Bone marrow (tissue), 2 donors: ENCODE measurements at regions not wholly inside any gene's neighbourhood (a gene's known extent, or its start where the extent isn't known, plus 50 kb on each side); places are given as distances from the start of the nearest gene placed in this dataset.
"Not testable (repeated sequence)": the region's sequence is repeated elsewhere in the genome, so short reads cannot be mapped to it uniquely, and the experiment has no call there.

Source experiments
- DNase-seq, 2 donors: peaks; one replicate each; lab custom pipeline; 2025; lab: John Stamatoyannopoulos, UW

DNA sequence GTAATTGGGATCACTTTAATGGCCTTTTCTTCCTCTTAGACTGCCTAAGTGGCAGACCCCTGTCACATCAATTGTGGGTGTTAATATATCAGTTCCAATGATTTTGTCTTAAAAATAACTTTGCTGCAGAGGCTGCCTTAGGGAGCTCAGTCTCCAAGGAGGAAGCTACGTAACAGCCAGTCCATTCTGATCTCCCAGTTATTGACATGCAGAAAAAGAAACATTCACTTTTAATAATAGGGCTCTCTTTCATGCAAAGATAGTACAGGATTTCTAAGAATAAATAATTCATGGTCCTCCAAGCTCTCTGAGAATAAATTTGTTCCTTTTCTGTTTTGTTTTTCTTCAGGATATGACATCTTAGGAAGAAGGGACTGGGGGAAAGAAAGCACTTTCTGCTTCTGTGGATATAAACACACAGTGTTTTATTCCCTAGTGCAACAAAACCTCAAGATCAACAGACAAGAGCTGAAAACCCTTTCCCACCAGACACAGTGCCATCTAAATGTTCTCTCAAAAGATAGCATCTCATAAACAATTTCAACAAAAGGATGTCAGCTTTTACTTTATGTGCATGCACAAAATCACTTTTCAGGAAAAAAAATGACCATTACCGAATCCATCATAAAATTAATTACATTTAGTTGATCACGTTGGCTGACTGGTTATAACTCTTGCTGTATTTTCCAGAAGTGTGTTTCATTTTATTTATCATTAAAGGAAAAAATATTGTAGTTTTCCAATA is 372.4 kb upstream of the SLC7A11 start:
- no peak for DNase-seq

DNA sequence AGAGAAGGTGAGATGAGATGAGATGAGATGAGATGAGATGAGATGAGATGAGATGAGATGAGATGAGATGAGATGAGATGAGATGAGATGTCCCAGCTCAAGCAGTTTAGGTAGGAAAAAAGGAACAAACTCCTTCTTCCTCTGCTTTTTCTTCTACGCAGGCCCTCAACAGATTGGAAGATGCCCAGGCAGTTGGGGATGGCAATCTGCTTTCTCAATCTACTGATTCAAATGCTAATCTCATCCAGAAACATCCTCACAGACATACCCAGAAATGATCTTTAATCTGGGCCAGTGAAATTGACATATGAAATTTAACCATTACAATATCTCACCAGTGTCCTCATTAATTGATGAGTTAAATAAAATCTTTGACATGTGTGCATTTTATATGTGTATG is 370.3 kb upstream of the SLC7A11 start:
- no peak for DNase-seq

DNA sequence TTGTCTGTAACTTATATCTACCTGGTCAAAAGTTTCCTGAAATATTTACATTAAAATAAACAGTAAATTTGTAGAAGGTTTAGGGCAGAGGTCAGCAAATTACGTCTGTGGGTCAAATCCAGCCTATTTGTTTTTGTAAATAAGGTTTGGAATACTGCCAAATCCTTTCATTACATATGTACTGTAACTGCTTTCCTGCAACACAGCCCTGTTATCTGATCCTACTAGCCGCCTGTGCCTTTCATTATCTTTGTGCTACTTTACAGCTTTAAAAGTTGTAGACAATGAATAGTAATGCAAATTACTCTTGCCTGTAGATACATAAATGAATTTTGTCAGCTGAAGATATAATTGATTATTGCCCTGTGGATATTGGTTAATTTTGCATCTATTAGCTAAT is 369.6 kb upstream of the SLC7A11 start:
- DNase-seq = no peak

DNA sequence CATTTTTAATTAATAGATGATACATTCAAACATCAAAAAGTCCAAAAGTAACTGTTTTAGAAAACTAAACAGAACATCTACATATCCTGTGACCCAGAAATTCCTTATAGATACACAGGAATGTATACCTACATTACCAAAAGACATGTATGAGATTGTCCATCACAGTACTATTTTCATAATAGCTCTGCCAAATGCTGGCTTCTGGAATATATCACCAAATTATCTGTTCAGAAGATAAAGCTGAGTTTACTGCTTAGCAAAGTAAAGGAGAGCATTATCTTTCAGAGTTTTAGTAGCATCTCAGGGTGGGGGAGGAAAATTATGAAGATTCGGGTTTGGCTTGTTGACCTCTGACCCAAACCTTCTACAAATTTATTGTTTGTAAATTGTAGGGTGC is 368.9 kb upstream of the SLC7A11 start:
- no peak for DNase-seq

DNA sequence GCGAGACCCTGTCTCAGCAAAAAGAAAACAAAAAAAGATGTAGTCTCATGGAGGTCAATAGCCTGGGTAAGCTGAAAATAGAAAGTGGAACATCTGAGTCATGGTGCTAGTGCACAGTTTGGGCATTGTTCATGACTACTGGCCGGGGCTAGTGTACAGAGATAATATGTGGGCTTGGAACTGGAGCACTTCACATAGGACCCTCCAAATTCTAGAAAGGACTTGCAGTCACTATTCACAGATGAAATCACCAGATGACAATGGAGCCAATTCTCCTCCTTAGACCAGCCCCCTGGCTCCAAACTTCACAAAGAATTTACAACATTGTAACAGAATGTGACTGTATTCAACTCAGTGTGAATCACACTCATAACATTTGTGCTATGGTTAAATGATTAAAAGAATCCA is 367.8 kb upstream of the SLC7A11 start:
- DNase-seq = no peak

DNA sequence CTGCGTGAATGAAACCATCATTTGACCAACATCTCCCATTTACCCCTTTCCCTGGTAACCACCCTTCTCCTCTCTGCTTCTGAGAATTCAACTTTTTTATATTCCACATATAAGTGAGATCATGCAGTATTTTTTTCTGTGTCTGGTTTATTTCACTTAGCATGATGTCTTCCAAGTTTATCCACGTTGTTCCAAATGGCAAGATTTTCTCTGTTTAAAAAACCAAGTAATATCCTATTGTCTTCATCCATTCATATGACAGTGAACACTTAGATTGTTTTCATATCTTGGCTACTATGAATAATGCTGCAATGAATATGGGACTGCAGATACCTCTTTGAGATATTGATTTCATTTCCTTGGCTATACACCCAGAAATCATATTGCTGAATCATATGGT is 362.4 kb upstream of the SLC7A11 start:
- DNase-seq = no peak

DNA sequence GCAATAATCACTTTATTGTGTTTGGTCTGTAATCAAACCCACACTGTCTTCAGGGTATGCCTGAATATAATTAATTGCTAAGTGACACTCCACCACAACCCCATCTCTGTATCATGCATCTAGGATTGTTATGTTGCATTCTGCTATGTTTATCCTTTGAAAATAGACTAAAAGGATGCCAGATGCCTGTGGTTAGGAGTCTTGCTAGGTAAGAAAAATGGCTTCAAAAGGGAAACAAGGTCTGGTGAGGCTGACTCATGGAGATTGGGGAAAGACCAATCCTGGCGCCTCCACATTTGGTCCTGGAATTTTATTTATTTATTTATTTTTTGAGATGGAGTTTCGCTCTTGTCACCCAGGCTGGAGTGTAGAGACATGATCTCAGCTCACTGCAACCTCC is 360.5 kb upstream of the SLC7A11 start:
- no peak for DNase-seq

DNA sequence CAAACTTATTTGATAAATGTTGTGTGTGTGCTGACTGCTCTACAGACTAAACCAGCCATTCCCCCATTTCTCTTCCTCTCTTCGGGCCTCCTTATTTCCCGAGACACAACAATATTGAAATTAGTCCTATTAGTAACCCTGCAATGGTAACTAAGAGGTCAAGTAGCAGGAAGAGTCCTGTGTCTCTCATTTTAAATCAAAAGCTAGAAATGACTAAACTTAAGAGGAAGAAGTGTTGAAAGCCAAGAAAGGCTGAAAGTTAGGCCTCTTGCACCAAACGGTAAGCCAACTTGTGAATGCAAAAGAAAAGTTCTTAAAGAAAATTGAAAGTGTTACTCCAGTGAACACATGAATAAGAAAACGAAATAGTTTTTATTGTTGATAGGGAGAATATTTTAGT is 357.8 kb upstream of the SLC7A11 start:
- no peak for DNase-seq

DNA sequence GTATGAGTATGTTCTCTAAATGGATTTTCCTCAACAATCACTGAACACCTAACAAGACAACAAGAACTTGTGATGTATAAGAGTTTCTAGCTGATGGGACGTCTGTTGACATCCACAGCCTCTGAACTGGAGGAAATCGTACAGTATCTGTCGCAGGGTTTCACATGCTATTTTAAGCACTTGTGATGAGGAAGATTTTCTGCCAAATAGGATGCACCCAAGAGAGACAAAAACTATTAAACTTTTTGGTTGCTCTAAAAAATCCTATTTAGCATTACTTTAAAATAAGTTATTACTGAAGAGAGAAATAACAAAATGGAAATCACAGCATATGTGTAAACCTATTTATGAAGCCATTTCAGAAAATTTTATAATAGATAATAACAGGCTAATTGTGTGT is 356.1 kb upstream of the SLC7A11 start:
- no peak for DNase-seq

DNA sequence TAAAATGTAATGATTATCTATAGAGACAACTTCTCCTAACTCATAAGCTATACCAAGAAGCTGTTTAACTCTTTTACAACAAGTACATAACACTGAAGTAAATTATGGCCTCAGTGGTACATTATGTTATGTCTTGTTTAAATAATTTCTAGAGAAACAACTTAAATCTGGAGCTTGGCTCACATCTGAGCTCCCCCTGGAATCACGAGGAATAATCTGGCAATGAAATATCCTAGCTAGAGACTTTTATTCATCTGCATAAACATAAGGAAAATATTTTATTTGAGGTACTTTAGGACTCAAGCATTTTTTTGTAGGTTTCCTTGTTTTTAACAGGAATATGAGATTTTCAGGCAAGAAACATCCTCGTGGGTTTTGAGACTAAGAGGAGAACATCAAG is 354.7 kb upstream of the SLC7A11 start:
- no peak for DNase-seq

DNA sequence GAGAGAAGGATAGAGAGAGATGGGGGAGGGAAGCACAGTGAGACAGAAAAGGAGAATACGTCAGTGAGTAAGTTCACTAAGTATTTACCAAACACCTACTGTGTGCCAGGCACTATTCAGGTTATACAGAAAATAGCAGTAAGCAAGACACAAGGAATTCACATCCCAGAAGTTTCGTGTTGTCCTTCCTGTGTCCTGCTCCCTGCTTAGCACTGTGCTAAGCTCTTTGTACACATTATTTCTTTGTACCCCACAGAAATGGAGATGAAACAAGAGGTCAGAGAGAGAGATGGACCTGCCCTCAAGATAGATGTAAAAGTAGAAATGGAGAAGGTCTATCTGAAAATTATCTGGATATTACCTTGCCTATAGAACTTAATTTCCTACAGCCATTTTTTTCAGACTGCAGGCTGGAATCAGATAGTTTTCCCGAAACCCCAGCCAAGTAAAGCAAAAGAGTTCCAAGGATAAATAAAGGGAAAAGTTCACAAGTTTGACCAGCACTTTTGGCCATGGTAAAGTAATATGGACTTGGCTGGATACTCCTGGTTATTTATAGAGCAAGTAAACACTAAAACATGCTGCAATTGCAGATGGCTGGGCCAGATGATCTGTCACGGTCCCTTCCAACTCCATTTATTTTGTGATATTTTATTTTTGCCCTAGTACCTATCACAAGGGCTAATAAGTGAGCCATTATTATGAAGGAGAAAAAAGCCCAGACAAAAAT is 353.7 kb upstream of the SLC7A11 start:
- no peak for DNase-seq

DNA sequence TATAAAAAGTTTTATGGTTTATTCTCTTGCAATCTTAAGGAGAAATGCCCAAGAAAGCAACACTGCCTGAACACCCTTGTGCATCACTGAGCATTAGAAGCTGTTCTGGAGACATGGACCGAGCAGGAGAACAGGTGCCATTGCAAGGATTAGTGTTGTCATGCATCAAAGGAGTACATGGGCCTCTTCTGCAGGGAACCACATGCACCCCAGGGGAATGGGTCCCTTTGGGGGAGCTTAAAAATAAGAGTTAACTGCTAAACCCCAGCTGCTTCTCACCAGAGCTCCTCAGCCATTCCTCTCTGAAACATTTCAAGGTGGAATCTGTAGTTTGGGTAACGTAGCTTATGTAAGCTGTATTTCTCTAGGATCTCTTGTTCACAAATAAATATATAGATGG is 353.0 kb upstream of the SLC7A11 start:
- no peak for DNase-seq

DNA sequence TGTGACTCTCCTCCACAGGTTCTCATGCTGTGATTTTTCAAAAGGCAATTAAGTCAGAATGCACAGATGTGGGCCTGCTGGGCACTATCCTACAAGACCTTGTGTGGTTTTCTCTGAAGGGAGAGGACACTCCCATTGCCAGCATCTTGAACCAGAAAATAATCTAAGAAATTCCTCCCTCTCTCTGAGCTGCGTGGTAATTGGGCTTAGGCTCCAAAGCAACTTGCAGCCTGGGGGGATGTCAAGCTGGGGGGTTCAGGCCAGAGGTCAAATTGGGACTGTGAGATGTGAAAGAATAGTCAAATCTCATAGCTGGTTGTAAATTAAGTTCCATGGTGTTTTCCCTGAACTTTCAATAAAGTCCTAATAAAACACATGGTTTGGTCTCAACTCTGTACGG is 350.6 kb upstream of the SLC7A11 start:
- no peak for DNase-seq

DNA sequence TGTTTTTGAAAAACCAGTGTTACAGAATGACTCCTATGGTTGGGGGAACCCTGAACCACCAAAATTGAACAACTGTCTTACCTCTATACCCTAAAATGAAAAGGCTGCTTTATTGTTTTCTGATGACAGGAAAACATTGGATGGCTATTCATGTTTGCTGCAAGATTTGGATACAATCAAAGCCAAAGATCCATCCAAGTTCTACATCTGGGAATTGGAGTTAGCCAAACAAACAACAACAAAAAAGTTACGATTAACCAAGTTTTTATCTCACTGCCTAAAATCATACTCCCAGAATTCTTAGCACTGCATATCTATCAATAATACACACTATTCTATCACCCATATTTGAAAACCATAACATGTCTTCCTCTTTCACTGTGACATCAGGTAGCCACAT is 349.7 kb upstream of the SLC7A11 start:
- DNase-seq = no peak

DNA sequence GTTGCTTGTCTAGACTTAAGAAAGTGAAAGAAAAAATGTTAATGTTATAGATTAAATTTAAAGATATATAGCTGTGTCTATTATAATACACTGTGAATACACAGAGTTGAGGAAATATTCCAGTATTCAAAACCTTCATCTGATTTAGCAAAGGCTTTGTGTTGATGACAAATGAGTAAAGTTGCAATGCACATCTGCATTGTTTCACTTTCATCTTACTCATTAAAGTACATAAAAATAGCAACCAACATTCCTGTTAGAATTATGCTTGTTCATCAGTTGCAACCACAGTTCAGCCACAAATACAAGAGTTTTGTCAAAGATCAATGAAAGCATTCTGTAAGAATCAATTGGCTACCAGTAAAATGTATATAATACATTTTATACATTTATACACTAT is 346.4 kb upstream of the SLC7A11 start:
- DNase-seq = no peak

DNA sequence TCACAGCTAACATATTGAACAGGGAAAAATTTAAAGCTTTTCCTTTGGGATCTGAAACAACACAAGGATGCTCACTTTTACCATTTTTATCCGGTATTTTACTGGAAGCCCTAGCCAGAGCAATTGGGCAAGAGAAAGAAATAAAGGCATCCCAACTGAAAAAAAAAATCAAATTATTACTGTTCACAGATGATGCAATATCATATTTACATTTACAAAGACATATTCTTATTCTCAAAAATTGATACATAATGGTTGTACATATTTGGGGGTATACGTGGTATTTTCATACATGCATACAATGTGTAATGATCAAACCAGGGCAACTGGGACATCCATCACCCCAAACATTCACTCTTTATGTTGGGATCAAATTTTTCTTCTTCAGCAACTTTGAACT is 337.0 kb upstream of the SLC7A11 start:
- DNase-seq = no peak

DNA sequence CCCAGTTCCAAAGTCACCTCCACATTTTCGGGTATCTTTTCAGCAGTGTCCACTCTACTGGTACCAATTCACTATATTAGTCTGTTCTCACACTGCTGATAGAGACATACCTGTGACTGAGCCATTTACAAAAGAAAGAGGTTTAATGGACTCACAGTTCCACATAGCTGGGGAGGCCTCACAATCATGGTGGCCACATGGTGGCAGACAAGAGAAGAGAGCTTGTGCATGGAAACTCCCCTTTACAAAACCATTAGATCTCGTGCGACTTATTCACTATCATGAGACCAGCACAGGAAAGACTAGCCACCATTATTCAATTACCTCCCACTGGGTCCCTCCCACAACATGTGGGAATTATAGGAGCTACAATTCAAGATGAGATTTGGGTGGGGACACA is 335.7 kb upstream of the SLC7A11 start:
- DNase-seq = not testable (repeated sequence)

DNA sequence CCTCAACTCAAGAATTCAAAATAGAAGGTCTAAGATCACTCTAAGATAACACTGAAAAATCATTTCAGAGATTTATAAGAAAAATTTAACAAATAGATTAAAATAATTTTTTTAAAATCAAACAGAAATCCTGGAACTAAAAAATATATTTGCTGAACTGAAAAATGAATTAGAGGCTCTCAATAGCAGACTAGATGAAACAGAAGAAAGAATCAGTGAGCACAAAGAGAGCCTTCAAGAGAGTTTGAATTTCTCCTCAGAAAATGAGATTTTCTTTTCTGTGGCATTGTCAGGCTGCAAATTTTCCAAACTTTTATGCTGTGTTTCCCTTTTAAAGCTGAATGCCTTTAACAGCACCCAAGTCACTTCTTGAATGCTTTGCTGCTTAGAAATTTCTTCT is 335.0 kb upstream of the SLC7A11 start:
- DNase-seq = no peak

DNA sequence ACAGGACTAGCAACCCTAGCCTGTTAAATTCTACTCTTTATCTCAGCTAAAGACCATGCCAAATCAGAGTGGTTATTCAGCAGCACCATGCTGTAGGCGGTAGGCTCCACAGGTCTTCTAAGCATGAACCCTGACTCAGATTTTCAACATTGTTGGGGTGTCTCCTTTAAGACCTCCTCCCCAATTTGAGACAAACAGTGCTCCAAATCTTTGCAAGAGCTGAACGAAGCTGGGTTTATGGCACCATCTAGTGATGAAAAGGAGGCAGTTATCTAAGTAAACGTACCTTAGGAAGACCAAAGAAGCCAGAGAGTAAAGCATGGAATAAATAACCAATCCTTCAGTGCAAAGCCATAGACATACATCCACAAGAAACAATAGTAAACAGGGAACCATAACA is 334.5 kb upstream of the SLC7A11 start:
- DNase-seq = no peak

DNA sequence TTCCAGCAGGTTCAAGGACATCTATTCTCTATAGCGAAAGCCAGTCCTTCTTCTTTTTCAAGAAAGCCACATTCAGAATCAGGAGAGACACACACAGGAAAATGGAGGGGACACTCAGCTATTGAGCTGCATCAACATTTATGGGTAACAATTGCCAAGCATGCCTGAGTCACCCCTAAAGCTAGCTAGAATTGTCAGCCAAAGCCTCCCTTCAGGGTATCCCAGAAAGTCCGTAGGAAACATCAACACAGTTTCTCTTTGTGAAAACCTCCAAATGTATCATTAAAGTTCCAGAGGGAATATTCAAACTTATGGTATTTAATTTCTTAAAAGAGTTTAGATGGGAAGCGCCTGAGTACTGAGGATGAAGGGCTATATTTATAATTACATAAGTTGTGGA is 331.1 kb upstream of the SLC7A11 start:
- no peak for DNase-seq

DNA sequence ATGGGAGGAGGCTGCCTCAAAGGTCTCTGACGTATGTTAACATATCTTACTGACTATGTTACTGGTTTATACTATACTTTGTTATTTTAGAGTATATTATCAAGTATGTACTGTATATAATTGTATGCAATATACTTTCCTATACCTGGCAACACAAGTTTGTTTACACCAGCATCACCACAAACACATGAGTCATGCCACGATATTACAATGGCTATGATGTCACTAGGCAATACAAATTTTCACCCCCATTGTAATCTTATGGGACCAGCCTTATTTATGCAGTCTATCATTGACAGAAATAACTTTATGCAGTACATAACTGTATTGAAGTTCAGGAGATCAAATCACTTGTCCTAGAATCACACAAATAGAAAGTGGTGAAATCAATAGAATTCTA is 329.9 kb upstream of the SLC7A11 start:
- DNase-seq = no peak

DNA sequence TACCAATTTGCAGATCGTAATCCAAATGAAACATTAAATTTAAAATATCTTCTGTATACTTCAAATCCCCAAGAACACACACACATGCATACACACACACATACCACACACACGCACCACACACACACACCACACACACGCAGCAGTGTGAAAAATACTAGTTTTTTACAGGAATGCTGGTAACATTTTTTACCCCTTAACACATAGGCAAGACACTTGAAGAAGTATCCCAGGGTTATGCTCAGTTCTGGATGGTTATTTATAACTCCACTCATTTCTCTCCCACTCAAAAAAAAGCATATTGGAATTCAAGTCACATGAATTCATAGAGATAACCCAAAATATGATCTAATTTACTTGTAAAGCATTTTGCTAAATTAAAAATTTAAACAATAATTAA is 325.5 kb upstream of the SLC7A11 start:
- no peak for DNase-seq

DNA sequence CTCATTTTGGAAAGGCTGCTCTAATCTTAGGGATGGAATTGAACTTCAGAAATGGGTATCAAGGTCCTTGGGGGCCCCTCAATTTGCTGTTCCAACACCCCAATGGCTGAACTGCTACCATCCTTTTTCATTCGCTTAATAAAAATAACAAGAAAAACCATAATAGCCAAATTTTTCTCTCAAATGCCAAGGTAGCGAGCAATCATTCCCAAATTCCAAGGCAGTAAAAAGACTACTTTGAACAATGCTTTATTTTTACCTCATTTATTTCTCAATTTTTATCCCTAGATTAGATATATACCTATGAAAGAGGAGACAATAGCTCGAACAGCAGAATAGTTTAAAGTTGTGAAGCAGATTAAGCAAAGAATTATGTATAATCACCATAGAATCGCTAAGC is 323.4 kb upstream of the SLC7A11 start:
- no peak for DNase-seq

DNA sequence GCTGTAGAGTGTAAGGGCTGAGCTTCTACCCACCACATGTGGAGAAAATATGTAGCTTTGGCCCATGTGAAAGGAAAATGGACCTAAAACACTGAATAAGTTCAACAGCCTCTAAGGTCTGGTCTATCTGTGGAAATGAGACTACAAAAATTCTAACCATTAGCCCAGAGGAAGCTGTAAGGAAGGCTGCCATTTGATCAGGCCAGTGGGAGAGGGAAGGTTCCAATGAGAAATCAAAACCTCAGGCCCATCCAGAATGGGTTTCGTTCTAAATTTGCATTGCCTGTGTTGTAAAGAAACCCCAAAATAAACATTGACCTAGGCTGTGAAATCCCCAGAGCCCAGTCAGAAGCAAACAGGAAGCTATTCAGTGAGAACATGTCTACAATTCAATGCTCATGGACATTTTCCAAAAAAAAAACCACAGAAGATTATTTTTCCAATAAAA is 320.4 kb upstream of the SLC7A11 start:
- DNase-seq = no peak
